Panc1 (cell line): ENCODE measurements at regions not wholly inside any gene's neighbourhood (a gene's known extent, or its start where the extent isn't known, plus 50 kb on each side); places are given as distances from the start of the nearest gene placed in this dataset.

Experiments
- CTCF ChIP-seq: fragments of 450-650 bp; IDR thresholded peaks from 2 replicates; pipeline ENCODE4 v1.5.1; 2017; ENCODE audit warnings: mild to moderate bottlenecking
- POLR2AphosphoS5 ChIP-seq: IDR thresholded peaks from 2 replicates; pipeline ENCODE4 v1.6.1; 2012; ENCODE audit warnings: mild to moderate bottlenecking, low read depth, low read length, moderate library complexity
- REST ChIP-seq, 2 experiments: IDR thresholded peaks; 2 replicates each; pipeline ENCODE4 v1.6.1; 2011 to 2012; ENCODE audit warnings: low read depth in 2 of 2, control low read depth in 1 of 2, low read length in 1 of 2, mild to moderate bottlenecking in 1 of 2, moderate library complexity in 1 of 2; ENCODE audit not compliant: insufficient read depth in 1 of 2
- SIN3A ChIP-seq: IDR thresholded peaks from 2 replicates; pipeline ENCODE4 v1.6.1; 2012; ENCODE audit warnings: low read depth, mild to moderate bottlenecking, low read length, moderate library complexity, borderline replicate concordance; ENCODE audit not compliant: insufficient read depth

GRCh38 chrX:139094671-139095592 lies 383.4 kb upstream of the FGF13 start:
- TF ChIP-seq CTCF (no peak), SIN3A (no peak), POLR2AphosphoS5 (no peak), REST (IDR thresholded peaks at IDR 0.05; ENCODE audit: insufficient read depth in 1 of 2, low read depth in 2 of 2, low read length in 1 of 2) (no peak)
